ENCODE measurements at regions not wholly inside any gene's neighbourhood (a gene's known extent, or its start where the extent isn't known, plus 50 kb on each side); places are given as distances from the start of the nearest gene placed in this dataset.

GRCh38 chr3:19668163-19668562 is 265.9 kb downstream of the EFHB start:
- TF ChIP-seq YY1 (IDR thresholded peaks at IDR 0.05; ENCODE audit: insufficient read depth, insufficient read length) (no peak), ZNF274 (IDR thresholded peaks at IDR 0.05; ENCODE audit: low read depth, low read length) (no peak)

All from NT2/D1 (cell line).